OCI-LY3 (cell line): ENCODE measurements at regions not wholly inside any gene's neighbourhood (a gene's known extent, or its start where the extent isn't known, plus 50 kb on each side); places are given as distances from the start of the nearest gene placed in this dataset.

ENCODE experiments used
- H2AFZ ChIP-seq: fragments of 200-600, 300-600 bp; shearing (Covaris generic); 2 replicates; pipeline ENCODE4 v1.6.0; 2014; ENCODE audit warnings: antibody characterized with exemption, low read depth, low read length
- H3K27ac ChIP-seq: fragments of 200-600, 300-600 bp; sonication (generic); 2 replicates; pipeline ENCODE4 v1.5.1; 2014; ENCODE audit warnings: mild to moderate bottlenecking, low read length, moderate library complexity, mixed read lengths
- H3K27me3 ChIP-seq: fragments of 200-600, 300-600 bp; sonication (generic); 2 replicates; pipeline ENCODE4 v1.6.1; 2014; ENCODE audit warnings: low read depth, low read length, mixed read lengths
- H3K36me3 ChIP-seq: fragments of 200-600, 300-600 bp; sonication (generic); replicated peaks from 2 replicates; pipeline ENCODE3; 2014; ENCODE audit warnings: low read depth, low read length, mixed read lengths
- H3K4me1 ChIP-seq: fragments of 300-600, 200-600 bp; sonication (generic); 2 replicates; pipeline ENCODE4 v1.6.1; 2014; ENCODE audit warnings: low read length, mixed read lengths
- H3K4me2 ChIP-seq: fragments of 200-600, 300-600 bp; sonication (generic); 2 replicates; pipeline ENCODE4 v1.6.1; 2014; ENCODE audit warnings: low read length, mixed read lengths
- H3K4me3 ChIP-seq: fragments of 300-600, 200-600 bp; sonication (generic); 2 replicates; pipeline ENCODE4 v1.5.1; 2014; ENCODE audit warnings: antibody characterized with exemption, mild to moderate bottlenecking, low read length, moderate library complexity
- H3K79me2 ChIP-seq: fragments of 300-600, 200-600 bp; shearing (Covaris generic); 2 replicates; pipeline ENCODE4 v1.6.1; 2014; ENCODE audit warnings: mild to moderate bottlenecking, low read length, mixed read lengths
- H3K9ac ChIP-seq: fragments of 300-600, 200-600 bp; shearing (Covaris generic); 2 replicates; pipeline ENCODE4 v1.6.0; 2014; ENCODE audit warnings: mild to moderate bottlenecking, low read length, moderate library complexity
- H3K9me3 ChIP-seq: fragments of 200-600, 300-600 bp; shearing (Covaris generic); 2 replicates; pipeline ENCODE4 v1.6.1; 2014; ENCODE audit warnings: low read length, mixed read lengths; ENCODE audit not compliant: insufficient read depth
- H4K20me1 ChIP-seq: fragments of 200-600, 300-600 bp; sonication (generic); 2 replicates; pipeline ENCODE4 v1.6.1; 2016; ENCODE audit warnings: low read length, mixed read lengths; ENCODE audit not compliant: insufficient read depth
- CTCF ChIP-seq: fragments of 200-600, 300-600 bp; sonication (generic); IDR thresholded peaks from 2 replicates; pipeline ENCODE4 v1.5.1; 2014; ENCODE audit warnings: antibody characterized with exemption, low read length, low read depth
- EZH2phosphoT487 ChIP-seq: fragments of 200-600 bp; shearing (Covaris generic); IDR thresholded peaks from 2 replicates; pipeline ENCODE4 v1.6.1; 2018; ENCODE audit warnings: antibody characterized with exemption, mixed run types, low read depth

DNA sequence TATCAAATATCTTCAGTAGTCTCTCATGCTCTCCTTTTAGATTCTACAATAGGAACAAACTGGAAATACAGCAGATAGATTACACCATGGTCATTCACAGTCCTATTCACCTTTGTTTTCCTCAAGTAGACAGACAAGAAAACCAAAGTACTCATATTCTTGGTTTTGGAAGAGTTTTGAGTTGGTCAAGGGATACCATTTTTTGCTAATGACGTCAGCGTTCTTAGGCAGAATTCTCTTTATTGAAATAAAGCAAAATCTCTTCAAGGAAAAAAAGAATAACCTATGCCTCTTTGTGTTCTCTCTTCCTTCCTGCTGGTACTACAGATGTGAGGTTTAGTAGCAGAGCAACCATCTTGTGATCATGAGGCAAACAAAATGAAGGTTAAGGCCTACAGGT lies 268.3 kb upstream of the PDZRN3 start:
- Histone ChIP-seq H3K9me3 (peaks cover 5% of the 10 kb centered on the region; the same call in 1 of the 2 replicates), H3K27me3 (no peaks in the 10 kb centered on the region), H3K4me1 (no peaks in the 10 kb centered on the region), H2AFZ (no peak overlapping the region), H3K79me2 (no peaks in the 10 kb centered on the region), H3K9ac (no peak overlapping the region), H3K27ac (no peak overlapping the region), H3K4me3 (no peak overlapping the region), H3K4me2 (no peak overlapping the region), H3K36me3 (no peaks in the 10 kb centered on the region), H4K20me1 (no peaks in the 10 kb centered on the region)
- TF ChIP-seq EZH2phosphoT487 (no peak), CTCF (no peak)

GRCh38 chr3:73885862-73886261 lies 261.1 kb upstream of the PDZRN3 start:
- Histone ChIP-seq H4K20me1 (no peaks in the 10 kb centered on the region), H3K9me3 (no peaks in the 10 kb centered on the region), H3K27ac (no peak overlapping the region), H3K9ac (no peak overlapping the region), H3K4me1 (no peaks in the 10 kb centered on the region), H3K4me3 (no peak overlapping the region), H3K27me3 (no peaks in the 10 kb centered on the region), H3K79me2 (no peaks in the 10 kb centered on the region), H3K4me2 (no peak overlapping the region), H3K36me3 (no peaks in the 10 kb centered on the region), H2AFZ (no peak overlapping the region)
- no peak for TF ChIP-seq CTCF
- no peak for TF ChIP-seq EZH2phosphoT487

DNA sequence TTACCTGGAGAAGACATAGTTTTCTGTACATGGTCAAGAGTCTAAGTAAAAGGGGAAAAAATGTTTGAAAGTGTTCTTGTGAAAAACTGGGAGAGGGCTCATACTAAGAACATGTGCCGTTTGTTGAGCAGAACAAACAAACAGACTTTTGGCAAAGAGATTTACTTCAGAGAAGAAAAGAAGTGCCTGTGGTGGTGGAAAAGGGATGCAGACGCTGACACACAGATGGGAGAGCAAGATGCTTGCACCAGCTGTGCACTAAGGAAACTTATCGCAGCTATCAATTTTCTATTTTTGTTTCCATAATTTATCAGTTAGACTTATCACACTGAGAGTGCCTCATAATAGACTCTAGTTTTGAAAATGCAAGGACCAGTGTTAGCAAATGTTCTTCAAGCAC lies 259.6 kb upstream of the PDZRN3 start:
- Histone ChIP-seq H3K4me1 (no peaks in the 10 kb centered on the region), H3K9me3 (no peaks in the 10 kb centered on the region), H3K36me3 (no peaks in the 10 kb centered on the region), H3K79me2 (no peaks in the 10 kb centered on the region), H4K20me1 (no peaks in the 10 kb centered on the region), H3K27ac (no peak overlapping the region), H3K27me3 (no peaks in the 10 kb centered on the region), H2AFZ (no peak overlapping the region), H3K4me2 (no peak overlapping the region), H3K4me3 (no peak overlapping the region), H3K9ac (no peak overlapping the region)
- TF ChIP-seq EZH2phosphoT487: no peak
- no peak for TF ChIP-seq CTCF

- no peak for TF ChIP-seq EZH2phosphoT487
- no peak for TF ChIP-seq CTCF
- no peaks in the 10 kb centered on the region for H3K27me3 ChIP-seq
- no peaks in the 10 kb centered on the region for H3K9me3 ChIP-seq
- no peak overlapping the region for H3K9ac ChIP-seq
- no peaks in the 10 kb centered on the region for H3K79me2 ChIP-seq
- no peak overlapping the region for H3K4me3 ChIP-seq
- no peak overlapping the region for H3K4me2 ChIP-seq
- no peaks in the 10 kb centered on the region for H3K36me3 ChIP-seq
- no peaks in the 10 kb centered on the region for H4K20me1 ChIP-seq
- H2AFZ ChIP-seq: no peak overlapping the region
- no peak overlapping the region for H3K27ac ChIP-seq
- no peaks in the 10 kb centered on the region for H3K4me1 ChIP-seq
These were observed 258.8 kb upstream of the PDZRN3 start for GRCh38 chr3:73883497-73883896.
